RWPE2 (cell line): ENCODE measurements at regions not wholly inside any gene's neighbourhood (a gene's known extent, or its start where the extent isn't known, plus 50 kb on each side); places are given as distances from the start of the nearest gene placed in this dataset.
"Not testable (repeated sequence)": the region's sequence is repeated elsewhere in the genome, so short reads cannot be mapped to it uniquely, and the experiment has no call there.

ENCODE experiments used
- ATAC-seq: fragments of 200-7000 bp; cut with Tn5 transposase; 3 replicates; pipeline ENCODE4 v1.9.1; 2021; ENCODE audit warnings: low read depth
- DNase-seq: peaks from one replicate; pipeline ENCODE4 v3.0.0-alpha.2; 2020; ENCODE audit warnings: low spot score
- H3K27ac ChIP-seq: fragments of 450-650 bp; 2 replicates; pipeline ENCODE4 v1.5.1; 2017; ENCODE audit warnings: mild to moderate bottlenecking; ENCODE audit not compliant: poor library complexity, severe bottlenecking
- H3K27me3 ChIP-seq: fragments of 250-450 bp; sonication (Bioruptor Pico); 2 replicates; pipeline ENCODE4 v1.5.1; 2021; ENCODE audit warnings: mild to moderate bottlenecking, moderate library complexity; ENCODE audit not compliant: insufficient read depth, poor library complexity, severe bottlenecking
- H3K36me3 ChIP-seq: fragments of 250-450 bp; sonication (Bioruptor Pico); 2 replicates; pipeline ENCODE4 v1.5.1; 2020; ENCODE audit warnings: low read depth, mild to moderate bottlenecking, moderate library complexity
- H3K4me1 ChIP-seq: fragments of 250-450 bp; sonication (Bioruptor Pico); 2 replicates; pipeline ENCODE4 v1.5.1; 2021; ENCODE audit warnings: mild to moderate bottlenecking, moderate library complexity; ENCODE audit not compliant: insufficient read depth, poor library complexity, severe bottlenecking
- H3K4me3 ChIP-seq: fragments of 250-450 bp; sonication (Bioruptor Pico); 2 replicates; pipeline ENCODE4 v1.5.1; 2021; ENCODE audit warnings: mild to moderate bottlenecking, moderate library complexity; ENCODE audit not compliant: severe bottlenecking
- H3K9me3 ChIP-seq: fragments of 250-450 bp; sonication (Bioruptor Pico); 2 replicates; pipeline ENCODE4 v1.5.1; 2021; ENCODE audit warnings: mild to moderate bottlenecking, moderate library complexity; ENCODE audit not compliant: severe bottlenecking
- CTCF ChIP-seq: fragments of 450-650 bp; IDR thresholded peaks from one replicate; pipeline ENCODE4 v1.5.1; 2017; ENCODE audit warnings: mild to moderate bottlenecking, moderate library complexity; ENCODE audit not compliant: poor library complexity, severe bottlenecking

- no peaks in the 10 kb centered on the region for H3K27me3 ChIP-seq
- TF ChIP-seq CTCF, result no peak
- H3K4me1 ChIP-seq, result peaks cover 25% of the 10 kb centered on the region
- no peaks in the 10 kb centered on the region for H3K36me3 ChIP-seq
- no peak for DNase-seq
- no peak for ATAC-seq
- no peak overlapping the region for H3K27ac ChIP-seq
- H3K9me3 ChIP-seq, result no peaks in the 10 kb centered on the region
- no peak overlapping the region for H3K4me3 ChIP-seq
Observed at GRCh38 chr5:90051756-90052155, 357.8 kb downstream of the CETN3 start.

GRCh38 chr5:90050103-90050502, 359.5 kb downstream of the CETN3 start:
- TF ChIP-seq CTCF, result no peak
- H3K36me3 ChIP-seq, result no peaks in the 10 kb centered on the region
- H3K9me3 ChIP-seq, result no peaks in the 10 kb centered on the region
- H3K4me3 ChIP-seq, result no peak overlapping the region
- no peak overlapping the region for H3K27ac ChIP-seq
- peaks cover 11% of the 10 kb centered on the region for H3K4me1 ChIP-seq
- H3K27me3 ChIP-seq, result no peaks in the 10 kb centered on the region
- DNase-seq, result no peak
- peak; percentile 41; the same call in 1 of the 3 replicates for ATAC-seq

GRCh38 chr5:90047113-90047512, 362.4 kb downstream of the CETN3 start:
- Histone ChIP-seq H3K27ac (no peak overlapping the region), H3K4me1 (no peaks in the 10 kb centered on the region), H3K4me3 (no peak overlapping the region), H3K36me3 (no peaks in the 10 kb centered on the region), H3K27me3 (no peaks in the 10 kb centered on the region), H3K9me3 (no peaks in the 10 kb centered on the region)
- ATAC-seq (no peak), DNase-seq (no peak)
- TF ChIP-seq CTCF, result no peak

- ATAC-seq, H3K4me3 ChIP-seq, DNase-seq, H3K27me3 ChIP-seq, H3K36me3 ChIP-seq, H3K27ac ChIP-seq, H3K4me1 ChIP-seq, H3K9me3 ChIP-seq: not testable (repeated sequence)
Observed at GRCh38 chr5:90040082-90040481, 369.5 kb downstream of the CETN3 start.

- H3K9me3 ChIP-seq, result peaks cover 6% of the 10 kb centered on the region
Observed at GRCh38 chr5:90037646-90038045, 371.9 kb downstream of the CETN3 start.

More at GRCh38 chr5:90037646-90038045, 371.9 kb downstream of the CETN3 start:
- Histone ChIP-seq H3K27ac (no peak overlapping the region), H3K4me1 (no peaks in the 10 kb centered on the region), H3K4me3 (no peak overlapping the region), H3K36me3 (no peaks in the 10 kb centered on the region), H3K27me3 (no peaks in the 10 kb centered on the region)
- TF ChIP-seq CTCF, result no peak
- DNase-seq (no peak), ATAC-seq (no peak)
